RWPE2 (cell line): ENCODE measurements at regions not wholly inside any gene's neighbourhood (a gene's known extent, or its start where the extent isn't known, plus 50 kb on each side); places are given as distances from the start of the nearest gene placed in this dataset.

Experiments
- ATAC-seq: fragments of 200-7000 bp; cut with Tn5 transposase; 3 replicates; pipeline ENCODE4 v1.9.1; 2021; ENCODE audit warnings: low read depth
- DNase-seq: peaks from one replicate; pipeline ENCODE4 v3.0.0-alpha.2; 2020; ENCODE audit warnings: low spot score
- H3K27ac ChIP-seq: fragments of 450-650 bp; 2 replicates; pipeline ENCODE4 v1.5.1; 2017; ENCODE audit warnings: mild to moderate bottlenecking; ENCODE audit not compliant: poor library complexity, severe bottlenecking
- H3K27me3 ChIP-seq: fragments of 250-450 bp; sonication (Bioruptor Pico); 2 replicates; pipeline ENCODE4 v1.5.1; 2021; ENCODE audit warnings: mild to moderate bottlenecking, moderate library complexity; ENCODE audit not compliant: insufficient read depth, poor library complexity, severe bottlenecking
- H3K36me3 ChIP-seq: fragments of 250-450 bp; sonication (Bioruptor Pico); 2 replicates; pipeline ENCODE4 v1.5.1; 2020; ENCODE audit warnings: low read depth, mild to moderate bottlenecking, moderate library complexity
- H3K4me1 ChIP-seq: fragments of 250-450 bp; sonication (Bioruptor Pico); 2 replicates; pipeline ENCODE4 v1.5.1; 2021; ENCODE audit warnings: mild to moderate bottlenecking, moderate library complexity; ENCODE audit not compliant: insufficient read depth, poor library complexity, severe bottlenecking
- H3K4me3 ChIP-seq: fragments of 250-450 bp; sonication (Bioruptor Pico); 2 replicates; pipeline ENCODE4 v1.5.1; 2021; ENCODE audit warnings: mild to moderate bottlenecking, moderate library complexity; ENCODE audit not compliant: severe bottlenecking
- H3K9me3 ChIP-seq: fragments of 250-450 bp; sonication (Bioruptor Pico); 2 replicates; pipeline ENCODE4 v1.5.1; 2021; ENCODE audit warnings: mild to moderate bottlenecking, moderate library complexity; ENCODE audit not compliant: severe bottlenecking
- CTCF ChIP-seq: fragments of 450-650 bp; IDR thresholded peaks from one replicate; pipeline ENCODE4 v1.5.1; 2017; ENCODE audit warnings: mild to moderate bottlenecking, moderate library complexity; ENCODE audit not compliant: poor library complexity, severe bottlenecking

- DNase-seq (no peak), ATAC-seq (no peak)
- no peaks in the 10 kb centered on the region for H3K4me1 ChIP-seq
- TF ChIP-seq CTCF, result no peak
- H3K27me3 ChIP-seq, result no peaks in the 10 kb centered on the region
- no peaks in the 10 kb centered on the region for H3K36me3 ChIP-seq
- H3K27ac ChIP-seq, result no peak overlapping the region
- no peak overlapping the region for H3K4me3 ChIP-seq
- no peaks in the 10 kb centered on the region for H3K9me3 ChIP-seq
Observed at GRCh38 chr4:160284516-160284915, 1181.6 kb downstream of the RAPGEF2 start.

GRCh38 chr4:160286051-160286450, 1183.2 kb downstream of the RAPGEF2 start:
- no peaks in the 10 kb centered on the region for H3K36me3 ChIP-seq
- no peak for DNase-seq
- no peak overlapping the region for H3K4me3 ChIP-seq
- H3K27ac ChIP-seq, result no peak overlapping the region
- no peak for ATAC-seq
- H3K4me1 ChIP-seq, result no peaks in the 10 kb centered on the region
- no peaks in the 10 kb centered on the region for H3K9me3 ChIP-seq
- H3K27me3 ChIP-seq, result no peaks in the 10 kb centered on the region
- no peak for TF ChIP-seq CTCF

GRCh38 chr4:160296476-160296875, 1193.6 kb downstream of the RAPGEF2 start:
- DNase-seq (no peak), ATAC-seq (no peak)
- no peaks in the 10 kb centered on the region for H3K9me3 ChIP-seq
- H3K36me3 ChIP-seq, result no peaks in the 10 kb centered on the region
- no peak overlapping the region for H3K27ac ChIP-seq
- H3K4me1 ChIP-seq, result peaks cover 8% of the 10 kb centered on the region
- H3K4me3 ChIP-seq, result no peak overlapping the region
- TF ChIP-seq CTCF, result no peak
- H3K27me3 ChIP-seq, result no peaks in the 10 kb centered on the region

GRCh38 chr4:160299177-160299576, 1196.3 kb downstream of the RAPGEF2 start:
- DNase-seq, result no peak

More at GRCh38 chr4:160299177-160299576, 1196.3 kb downstream of the RAPGEF2 start:
- H3K36me3 ChIP-seq, result no peaks in the 10 kb centered on the region
- no peaks in the 10 kb centered on the region for H3K27me3 ChIP-seq
- no peak overlapping the region for H3K4me3 ChIP-seq
- no peak overlapping the region for H3K27ac ChIP-seq
- no peak for ATAC-seq
- H3K9me3 ChIP-seq, result no peaks in the 10 kb centered on the region
- peaks cover 8% of the 10 kb centered on the region for H3K4me1 ChIP-seq
- TF ChIP-seq CTCF, result no peak
